Transverse colon (tissue), 4 donors: ENCODE measurements at regions not wholly inside any gene's neighbourhood (a gene's known extent, or its start where the extent isn't known, plus 50 kb on each side); places are given as distances from the start of the nearest gene placed in this dataset.

Experiments used
- DNase-seq: peaks from one replicate; pipeline ENCODE4 v3.0.0-alpha.2; 2019
- H3K27ac ChIP-seq, 4 donors: fragments of 200-600 bp; sonication (generic); 2 replicates each; pipeline ENCODE4 v1.5.1; 2016 to 2018; ENCODE audit warnings: inconsistent platforms in 4 of 4
- H3K27me3 ChIP-seq: fragments of 200-600 bp; sonication (generic); 2 replicates; pipeline ENCODE4 v1.5.1; 2017; ENCODE audit warnings: inconsistent platforms
- H3K36me3 ChIP-seq, 4 donors: fragments of 200-600 bp; sonication (generic); 2 replicates each; pipeline ENCODE4 v1.5.1; 2017 to 2019; ENCODE audit warnings: inconsistent platforms in 4 of 4
- H3K4me1 ChIP-seq, 4 donors: fragments of 200-600 bp; sonication (generic); 2 replicates each; pipeline ENCODE4 v1.5.1; 2017 to 2020; ENCODE audit warnings: inconsistent platforms in 4 of 4
- H3K4me3 ChIP-seq, 4 donors: fragments of 200-600 bp; sonication (generic); 1 replicate in 1 of 4; 2 replicates in 3 of 4; pipeline versions ENCODE4 v1.5.1 to v1.6.1; 2017 to 2019; ENCODE audit warnings: inconsistent platforms in 4 of 4
- H3K9me3 ChIP-seq, 2 donors: fragments of 200-600 bp; sonication (generic); 2 replicates each; pipeline ENCODE4 v1.5.1; 2017 to 2019; ENCODE audit warnings: inconsistent platforms in 2 of 2
- CTCF ChIP-seq, 5 experiments: fragments of 200-600 bp in 3 of 5; fragments of 450-650 bp in 2 of 5; sonication (generic) in 3 of 5; IDR thresholded peaks; 1 replicate in 2 of 5; 2 replicates in 3 of 5; pipeline ENCODE4 v1.5.1; 2016 to 2017; ENCODE audit warnings: antibody characterized with exemption in 5 of 5, inconsistent platforms in 3 of 5, mild to moderate bottlenecking in 2 of 5, moderate library complexity in 1 of 5
- EP300 ChIP-seq: sonication (generic); formaldehyde crosslinking; IDR thresholded peaks from one replicate; pipeline ENCODE4 v1.6.1; 2017; ENCODE audit warnings: antibody characterized with exemption, low read depth
- POLR2A ChIP-seq: fragments of 450-650 bp; IDR thresholded peaks from one replicate; pipeline ENCODE4 v1.6.1; 2016; ENCODE audit warnings: antibody characterized with exemption, mild to moderate bottlenecking, moderate library complexity
- POLR2AphosphoS5 ChIP-seq, 3 donors: sonication (generic); formaldehyde crosslinking; IDR thresholded peaks; one replicate each; pipeline ENCODE4 v1.6.1; 2016; ENCODE audit warnings: antibody characterized with exemption in 3 of 3
- WGBS, 2 donors: methylation state at CpG; one replicate each; pipeline ENCODE4 v1.1.5; 2018; ENCODE audit warnings: low coverage in 1 of 2; 5-methylcytosine and 5-hydroxymethylcytosine counted together
- in situ Hi-C, 4 donors: fragments of 200-750 bp; cut with MboI; loops; one replicate each; pipeline versions ENCODE4 v1.15.0 to v1.15.1; 2017; ENCODE audit warnings: low sequenced_read_pairs in 3 of 4, low pct_ligation_motif_present in 1 of 4, low pct_unique_long_range_greater_than_20kb in 1 of 4
- intact Hi-C: fragments of 100-400 bp; cut with DNase I; formaldehyde crosslinking; loops from one replicate; pipeline ENCODE4 v1.15.1; 2023; ENCODE audit warnings: low total_unique reads

GRCh38 chr7:89584896-89585295, 569.4 kb upstream of the STEAP1 start:
- H3K27ac ChIP-seq = no peak overlapping the region
- intact Hi-C loops (no loop called here), in situ Hi-C loops (no loop called here)
- H3K9me3 ChIP-seq = peaks cover 0 to 4% of the 10 kb centered on the region in 2 donors
- H3K27me3 ChIP-seq = no peaks in the 10 kb centered on the region
- H3K4me3 ChIP-seq = no peak overlapping the region
- no peak for DNase-seq
- no peaks in the 10 kb centered on the region for H3K4me1 ChIP-seq
- WGBS, 2 donors = 38 to 77% methylated on average over 1 of the region's 1 CpG
- no peaks in the 10 kb centered on the region for H3K36me3 ChIP-seq
- TF ChIP-seq POLR2A (no peak), CTCF (IDR thresholded peaks at IDR 0.05) (no peak), EP300 (no peak), POLR2AphosphoS5 (IDR thresholded peaks at IDR 0.05) (no peak)

GRCh38 chr7:89593125-89593524, 561.1 kb upstream of the STEAP1 start:
- Histone ChIP-seq H3K4me3 (no peak overlapping the region), H3K9me3 (no peaks in the 10 kb centered on the region), H3K27me3 (no peaks in the 10 kb centered on the region), H3K4me1 (no peaks in the 10 kb centered on the region), H3K36me3 (no peaks in the 10 kb centered on the region), H3K27ac (no peak overlapping the region)
- WGBS, 2 donors = 73 to 78% methylated on average over 5 of the region's 5 CpGs
- intact Hi-C loops (no loop called here), in situ Hi-C loops (no loop called here)
- TF ChIP-seq POLR2AphosphoS5 (IDR thresholded peaks at IDR 0.05) (no peak), CTCF (IDR thresholded peaks at IDR 0.05) (no peak), EP300 (no peak), POLR2A (no peak)
- no peak for DNase-seq

GRCh38 chr7:89602984-89603383, 551.3 kb upstream of the STEAP1 start:
- no peak overlapping the region for H3K4me3 ChIP-seq
- TF ChIP-seq POLR2AphosphoS5 (IDR thresholded peaks at IDR 0.05) (no peak), POLR2A (no peak), EP300 (no peak), CTCF (IDR thresholded peaks at IDR 0.05) (no peak)
- no peaks in the 10 kb centered on the region for H3K27me3 ChIP-seq
- no peak for DNase-seq
- intact Hi-C loops = no loop called here
- WGBS, 2 donors = 29 to 70% methylated on average over 1 of the region's 1 CpG
- no peak overlapping the region for H3K27ac ChIP-seq
- in situ Hi-C loops = no loop called here
- H3K4me1 ChIP-seq = no peaks in the 10 kb centered on the region
- H3K9me3 ChIP-seq = peaks cover 3% of the 10 kb centered on the region in 2 donors
- no peaks in the 10 kb centered on the region for H3K36me3 ChIP-seq

- H3K36me3 ChIP-seq = no peaks in the 10 kb centered on the region
- in situ Hi-C loops (no loop called here), intact Hi-C loops (no loop called here)
- TF ChIP-seq CTCF (IDR thresholded peaks at IDR 0.05) (no peak), EP300 (no peak), POLR2A (no peak), POLR2AphosphoS5 (IDR thresholded peaks at IDR 0.05) (no peak)
- H3K4me1 ChIP-seq = no peaks in the 10 kb centered on the region
- H3K27me3 ChIP-seq = no peaks in the 10 kb centered on the region
- H3K4me3 ChIP-seq = no peak overlapping the region
- no peak overlapping the region for H3K27ac ChIP-seq
- 64 to 83% methylated on average over 3 of the region's 3 CpGs for WGBS, 2 donors
- peaks cover 3% of the 10 kb centered on the region in 2 donors for H3K9me3 ChIP-seq
- no peak for DNase-seq
Observed at GRCh38 chr7:89605362-89605761, 548.9 kb upstream of the STEAP1 start.
